HepG2 (cell line): ENCODE measurements at regions not wholly inside any gene's neighbourhood (a gene's known extent, or its start where the extent isn't known, plus 50 kb on each side); places are given as distances from the start of the nearest gene placed in this dataset.

Source experiments
- HNRNPK ChIP-seq: fragments of 200-400 bp; formaldehyde crosslinking; IDR thresholded peaks from 2 replicates; pipeline ENCODE4 v1.6.1; 2018; ENCODE audit warnings: low read length, low read depth, moderate library complexity, mild to moderate bottlenecking; ENCODE audit not compliant: poor library complexity, severe bottlenecking
- PAWR ChIP-seq: sonication (generic); formaldehyde crosslinking; IDR thresholded peaks from 2 replicates; pipeline ENCODE4 v1.4.0; 2020; ENCODE audit warnings: missing genetic modification reagents, mild to moderate bottlenecking, borderline replicate concordance
- PBX3 ChIP-seq: sonication (generic); formaldehyde crosslinking; IDR thresholded peaks from 2 replicates; pipeline ENCODE4 v1.8.1; 2023; ENCODE audit warnings: missing genetic modification reagents, inconsistent platforms, borderline replicate concordance
- PTBP1 ChIP-seq: fragments of 200-400 bp; formaldehyde crosslinking; IDR thresholded peaks from 2 replicates; pipeline ENCODE4 v1.6.1; 2018; ENCODE audit warnings: low read length, low read depth; ENCODE audit not compliant: poor library complexity, severe bottlenecking
- RAD51 ChIP-seq: fragments of 450-650 bp; IDR thresholded peaks from 2 replicates; pipeline ENCODE4 v1.6.1; 2016; ENCODE audit warnings: borderline replicate concordance
- REXO4 ChIP-seq: sonication (generic); formaldehyde crosslinking; IDR thresholded peaks from 2 replicates; pipeline ENCODE4 v1.8.0; 2022; ENCODE audit warnings: missing genetic modification reagents, mild to moderate bottlenecking, borderline replicate concordance
- RNF2 ChIP-seq: fragments of 450-650 bp; conservative IDR thresholded peaks from 2 replicates; pipeline ENCODE4 v1.6.1; 2016; ENCODE audit warnings: low read depth
- XRCC5 ChIP-seq: fragments of 200-400 bp; formaldehyde crosslinking; optimal IDR thresholded peaks from 2 replicates; pipeline ENCODE3; 2017; ENCODE audit warnings: mild to moderate bottlenecking, low read length
- ZKSCAN1 ChIP-seq: fragments of 150-350 bp; IDR thresholded peaks from 2 replicates; pipeline ENCODE4 v1.6.1; 2014; ENCODE audit warnings: low read length
- ZMAT3 ChIP-seq: sonication (generic); formaldehyde crosslinking; conservative IDR thresholded peaks from 2 replicates; pipeline ENCODE4 v1.7.0; 2021; ENCODE audit warnings: missing genetic modification reagents
- ZNF292 ChIP-seq: sonication (generic); formaldehyde crosslinking; IDR thresholded peaks from 2 replicates; pipeline ENCODE4 v1.8.1; 2022; ENCODE audit warnings: mild to moderate bottlenecking, low read depth, missing genetic modification reagents, borderline replicate concordance
- ZNF512 ChIP-seq: sonication (generic); formaldehyde crosslinking; IDR thresholded peaks from 2 replicates; pipeline ENCODE4 v1.4.0; 2020; ENCODE audit warnings: mild to moderate bottlenecking, missing genetic modification reagents
- TF ChIP-seq, protein P1 (sequence below): sonication (generic); formaldehyde crosslinking; IDR thresholded peaks from 2 replicates; pipeline ENCODE4 v1.5.1; 2020; ENCODE audit warnings: missing genetic modification reagents, mild to moderate bottlenecking, borderline replicate concordance
- TF ChIP-seq, protein P2 (sequence below): sonication (generic); formaldehyde crosslinking; IDR thresholded peaks from 2 replicates; pipeline ENCODE4 v1.8.1; 2022; ENCODE audit warnings: mild to moderate bottlenecking, missing genetic modification reagents
- TF ChIP-seq, protein P3 (sequence below): sonication (generic); formaldehyde crosslinking; IDR thresholded peaks from 2 replicates; pipeline ENCODE4 v1.4.0; 2020; ENCODE audit warnings: missing genetic modification reagents
- TF ChIP-seq, protein P4 (sequence below): sonication (generic); formaldehyde crosslinking; IDR thresholded peaks from 2 replicates; pipeline ENCODE4 v1.4.0; 2020; ENCODE audit warnings: mild to moderate bottlenecking, missing genetic modification reagents
- TF ChIP-seq, protein P5 (sequence below): sonication (generic); formaldehyde crosslinking; IDR thresholded peaks from 2 replicates; pipeline ENCODE4 v1.9.0; 2021; ENCODE audit warnings: missing genetic modification reagents, mild to moderate bottlenecking, borderline replicate concordance
- TF ChIP-seq, protein P6 (sequence below): sonication (generic); formaldehyde crosslinking; IDR thresholded peaks from 2 replicates; pipeline ENCODE4 v1.4.0; 2020; ENCODE audit warnings: missing genetic modification reagents

- TF ChIP-seq, protein P1, sequence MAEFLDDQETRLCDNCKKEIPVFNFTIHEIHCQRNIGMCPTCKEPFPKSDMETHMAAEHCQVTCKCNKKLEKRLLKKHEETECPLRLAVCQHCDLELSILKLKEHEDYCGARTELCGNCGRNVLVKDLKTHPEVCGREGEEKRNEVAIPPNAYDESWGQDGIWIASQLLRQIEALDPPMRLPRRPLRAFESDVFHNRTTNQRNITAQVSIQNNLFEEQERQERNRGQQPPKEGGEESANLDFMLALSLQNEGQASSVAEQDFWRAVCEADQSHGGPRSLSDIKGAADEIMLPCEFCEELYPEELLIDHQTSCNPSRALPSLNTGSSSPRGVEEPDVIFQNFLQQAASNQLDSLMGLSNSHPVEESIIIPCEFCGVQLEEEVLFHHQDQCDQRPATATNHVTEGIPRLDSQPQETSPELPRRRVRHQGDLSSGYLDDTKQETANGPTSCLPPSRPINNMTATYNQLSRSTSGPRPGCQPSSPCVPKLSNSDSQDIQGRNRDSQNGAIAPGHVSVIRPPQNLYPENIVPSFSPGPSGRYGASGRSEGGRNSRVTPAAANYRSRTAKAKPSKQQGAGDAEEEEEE: no peak
- no peak for TF ChIP-seq ZNF292 (CRISPR knock-in tag)
- TF ChIP-seq, protein P2, sequence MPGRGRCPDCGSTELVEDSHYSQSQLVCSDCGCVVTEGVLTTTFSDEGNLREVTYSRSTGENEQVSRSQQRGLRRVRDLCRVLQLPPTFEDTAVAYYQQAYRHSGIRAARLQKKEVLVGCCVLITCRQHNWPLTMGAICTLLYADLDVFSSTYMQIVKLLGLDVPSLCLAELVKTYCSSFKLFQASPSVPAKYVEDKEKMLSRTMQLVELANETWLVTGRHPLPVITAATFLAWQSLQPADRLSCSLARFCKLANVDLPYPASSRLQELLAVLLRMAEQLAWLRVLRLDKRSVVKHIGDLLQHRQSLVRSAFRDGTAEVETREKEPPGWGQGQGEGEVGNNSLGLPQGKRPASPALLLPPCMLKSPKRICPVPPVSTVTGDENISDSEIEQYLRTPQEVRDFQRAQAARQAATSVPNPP: no peak
- TF ChIP-seq PTBP1: no peak
- TF ChIP-seq, protein P3, sequence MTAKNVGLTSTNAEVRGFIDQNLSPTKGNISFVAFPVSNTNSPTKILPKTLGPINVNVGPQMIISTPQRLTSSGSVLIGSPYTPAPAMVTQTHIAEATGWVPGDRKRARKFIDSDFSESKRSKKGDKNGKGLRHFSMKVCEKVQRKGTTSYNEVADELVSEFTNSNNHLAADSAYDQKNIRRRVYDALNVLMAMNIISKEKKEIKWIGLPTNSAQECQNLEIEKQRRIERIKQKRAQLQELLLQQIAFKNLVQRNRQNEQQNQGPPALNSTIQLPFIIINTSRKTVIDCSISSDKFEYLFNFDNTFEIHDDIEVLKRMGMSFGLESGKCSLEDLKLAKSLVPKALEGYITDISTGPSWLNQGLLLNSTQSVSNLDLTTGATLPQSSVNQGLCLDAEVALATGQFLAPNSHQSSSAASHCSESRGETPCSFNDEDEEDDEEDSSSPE (CRISPR knock-in tag): no peak
- TF ChIP-seq HNRNPK: no peak
- TF ChIP-seq REXO4 (CRISPR knock-in tag): no peak
- TF ChIP-seq ZNF512: no peak
- TF ChIP-seq ZMAT3 (CRISPR knock-in tag): no peak
- TF ChIP-seq ZKSCAN1: no peak
- TF ChIP-seq, protein P4, sequence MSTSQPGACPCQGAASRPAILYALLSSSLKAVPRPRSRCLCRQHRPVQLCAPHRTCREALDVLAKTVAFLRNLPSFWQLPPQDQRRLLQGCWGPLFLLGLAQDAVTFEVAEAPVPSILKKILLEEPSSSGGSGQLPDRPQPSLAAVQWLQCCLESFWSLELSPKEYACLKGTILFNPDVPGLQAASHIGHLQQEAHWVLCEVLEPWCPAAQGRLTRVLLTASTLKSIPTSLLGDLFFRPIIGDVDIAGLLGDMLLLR: no peak
- no peak for TF ChIP-seq RAD51
- TF ChIP-seq XRCC5: peak; percentile 44
- TF ChIP-seq PBX3 (CRISPR knock-in tag): no peak
- TF ChIP-seq, protein P5, sequence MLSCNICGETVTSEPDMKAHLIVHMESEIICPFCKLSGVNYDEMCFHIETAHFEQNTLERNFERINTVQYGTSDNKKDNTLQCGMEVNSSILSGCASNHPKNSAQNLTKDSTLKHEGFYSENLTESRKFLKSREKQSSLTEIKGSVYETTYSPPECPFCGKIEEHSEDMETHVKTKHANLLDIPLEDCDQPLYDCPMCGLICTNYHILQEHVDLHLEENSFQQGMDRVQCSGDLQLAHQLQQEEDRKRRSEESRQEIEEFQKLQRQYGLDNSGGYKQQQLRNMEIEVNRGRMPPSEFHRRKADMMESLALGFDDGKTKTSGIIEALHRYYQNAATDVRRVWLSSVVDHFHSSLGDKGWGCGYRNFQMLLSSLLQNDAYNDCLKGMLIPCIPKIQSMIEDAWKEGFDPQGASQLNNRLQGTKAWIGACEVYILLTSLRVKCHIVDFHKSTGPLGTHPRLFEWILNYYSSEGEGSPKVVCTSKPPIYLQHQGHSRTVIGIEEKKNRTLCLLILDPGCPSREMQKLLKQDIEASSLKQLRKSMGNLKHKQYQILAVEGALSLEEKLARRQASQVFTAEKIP: no peak
- TF ChIP-seq, protein P6, sequence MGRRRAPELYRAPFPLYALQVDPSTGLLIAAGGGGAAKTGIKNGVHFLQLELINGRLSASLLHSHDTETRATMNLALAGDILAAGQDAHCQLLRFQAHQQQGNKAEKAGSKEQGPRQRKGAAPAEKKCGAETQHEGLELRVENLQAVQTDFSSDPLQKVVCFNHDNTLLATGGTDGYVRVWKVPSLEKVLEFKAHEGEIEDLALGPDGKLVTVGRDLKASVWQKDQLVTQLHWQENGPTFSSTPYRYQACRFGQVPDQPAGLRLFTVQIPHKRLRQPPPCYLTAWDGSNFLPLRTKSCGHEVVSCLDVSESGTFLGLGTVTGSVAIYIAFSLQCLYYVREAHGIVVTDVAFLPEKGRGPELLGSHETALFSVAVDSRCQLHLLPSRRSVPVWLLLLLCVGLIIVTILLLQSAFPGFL (CRISPR knock-in tag): no peak
- no peak for TF ChIP-seq RNF2
- TF ChIP-seq PAWR (CRISPR knock-in tag): no peak
These were observed 87.8 kb upstream of the CALM2 start (continued) for GRCh38 chr2:47264143-47264542.
